ENCODE measurements at regions not wholly inside any gene's neighbourhood (a gene's known extent, or its start where the extent isn't known, plus 50 kb on each side); places are given as distances from the start of the nearest gene placed in this dataset.

GRCh38 chr11:81165164-81165563, 1568.5 kb downstream of the FAM181B start:
- ChIA-PET POLR2A (no interaction called here), CTCF (no interaction called here)

GRCh38 chr11:81159900-81160299, 1573.8 kb downstream of the FAM181B start:
- ChIA-PET POLR2A (no interaction called here), CTCF (no interaction called here)

- ChIA-PET CTCF (no interaction called here), POLR2A (no interaction called here)
Measured at GRCh38 chr11:81135570-81135969, 1598.1 kb downstream of the FAM181B start.

- ChIA-PET POLR2A (no interaction called here), CTCF (no interaction called here)
Measured at GRCh38 chr11:81129618-81130017, 1604.0 kb downstream of the FAM181B start.

GRCh38 chr11:81112718-81113117, 1620.9 kb downstream of the FAM181B start:
- ChIA-PET POLR2A (no interaction called here), CTCF (no interaction called here)

- CTCF ChIA-PET = no interaction called here
- POLR2A ChIA-PET = no interaction called here
Measured at GRCh38 chr11:81104051-81104450, 1629.6 kb downstream of the FAM181B start.

GRCh38 chr11:81098471-81098870, 1635.2 kb downstream of the FAM181B start:
- ChIA-PET POLR2A (no interaction called here), CTCF (no interaction called here)

GRCh38 chr11:81092522-81092921, 1641.1 kb downstream of the FAM181B start:
- POLR2A ChIA-PET = no interaction called here

GRCh38 chr11:81089242-81089641, 1644.4 kb downstream of the FAM181B start:
- CTCF ChIA-PET = no interaction called here
- POLR2A ChIA-PET = no interaction called here

More at GRCh38 chr11:81092522-81092921, 1641.1 kb downstream of the FAM181B start:
- CTCF ChIA-PET = no interaction called here

- ChIA-PET CTCF (no interaction called here), POLR2A (no interaction called here)
Measured at GRCh38 chr11:81080476-81080875, 1639.6 kb upstream of the TENM4 start.

GRCh38 chr11:81072273-81072672, 1631.4 kb upstream of the TENM4 start:
- CTCF ChIA-PET = no interaction called here
- POLR2A ChIA-PET = no interaction called here

- ChIA-PET POLR2A (no interaction called here), CTCF (no interaction called here)
Measured at GRCh38 chr11:81071606-81072005, 1630.8 kb upstream of the TENM4 start.

- ChIA-PET CTCF (no interaction called here), POLR2A (no interaction called here)
Measured at GRCh38 chr11:81070948-81071347, 1630.1 kb upstream of the TENM4 start.

GRCh38 chr11:81059356-81059755, 1618.5 kb upstream of the TENM4 start:
- POLR2A ChIA-PET = no interaction called here

GRCh38 chr11:81052344-81053158, 1611.7 kb upstream of the TENM4 start:
- POLR2A ChIA-PET = no interaction called here
- CTCF ChIA-PET = no interaction called here

More at GRCh38 chr11:81059356-81059755, 1618.5 kb upstream of the TENM4 start:
- CTCF ChIA-PET = no interaction called here

GRCh38 chr11:81039916-81040524, 1599.2 kb upstream of the TENM4 start:
- CTCF ChIA-PET = no interaction called here
- POLR2A ChIA-PET = no interaction called here

GRCh38 chr11:81036168-81036870, 1595.5 kb upstream of the TENM4 start:
- ChIA-PET POLR2A (no interaction called here), CTCF (no interaction called here)

- CTCF ChIA-PET = no interaction called here
- POLR2A ChIA-PET = no interaction called here
Measured at GRCh38 chr11:81033779-81034540, 1593.1 kb upstream of the TENM4 start.

- ChIA-PET POLR2A (no interaction called here), CTCF (no interaction called here)
Measured at GRCh38 chr11:81032906-81033305, 1592.1 kb upstream of the TENM4 start.

GRCh38 chr11:81030186-81030585, 1589.4 kb upstream of the TENM4 start:
- CTCF ChIA-PET = no interaction called here
- POLR2A ChIA-PET = no interaction called here

- CTCF ChIA-PET = no interaction called here
- POLR2A ChIA-PET = no interaction called here
Measured at GRCh38 chr11:81026032-81026431, 1585.2 kb upstream of the TENM4 start.
